Tibial nerve (tissue), 4 donors: ENCODE measurements at regions not wholly inside any gene's neighbourhood (a gene's known extent, or its start where the extent isn't known, plus 50 kb on each side); places are given as distances from the start of the nearest gene placed in this dataset.

ENCODE experiments used
- EP300 ChIP-seq, 2 donors: sonication (generic); formaldehyde crosslinking; IDR thresholded peaks; one replicate each; pipeline ENCODE4 v1.6.1; 2017; ENCODE audit warnings: antibody characterized with exemption in 2 of 2, mild to moderate bottlenecking in 1 of 2
- POLR2A ChIP-seq, 2 donors: fragments of 450-650 bp; IDR thresholded peaks; one replicate each; pipeline ENCODE4 v1.6.1; 2017; ENCODE audit warnings: antibody characterized with exemption in 2 of 2, mild to moderate bottlenecking in 2 of 2, moderate library complexity in 2 of 2
- TF ChIP-seq, protein P1 (sequence below), 5 experiments: fragments of 200-600 bp in 3 of 5; fragments of 450-650 bp in 2 of 5; sonication (generic) in 3 of 5; IDR thresholded peaks; one replicate each; pipeline ENCODE4 v1.5.1; 2016 to 2019; ENCODE audit warnings: antibody characterized with exemption in 5 of 5, mild to moderate bottlenecking in 3 of 5, moderate library complexity in 2 of 5

- TF ChIP-seq, protein P1, sequence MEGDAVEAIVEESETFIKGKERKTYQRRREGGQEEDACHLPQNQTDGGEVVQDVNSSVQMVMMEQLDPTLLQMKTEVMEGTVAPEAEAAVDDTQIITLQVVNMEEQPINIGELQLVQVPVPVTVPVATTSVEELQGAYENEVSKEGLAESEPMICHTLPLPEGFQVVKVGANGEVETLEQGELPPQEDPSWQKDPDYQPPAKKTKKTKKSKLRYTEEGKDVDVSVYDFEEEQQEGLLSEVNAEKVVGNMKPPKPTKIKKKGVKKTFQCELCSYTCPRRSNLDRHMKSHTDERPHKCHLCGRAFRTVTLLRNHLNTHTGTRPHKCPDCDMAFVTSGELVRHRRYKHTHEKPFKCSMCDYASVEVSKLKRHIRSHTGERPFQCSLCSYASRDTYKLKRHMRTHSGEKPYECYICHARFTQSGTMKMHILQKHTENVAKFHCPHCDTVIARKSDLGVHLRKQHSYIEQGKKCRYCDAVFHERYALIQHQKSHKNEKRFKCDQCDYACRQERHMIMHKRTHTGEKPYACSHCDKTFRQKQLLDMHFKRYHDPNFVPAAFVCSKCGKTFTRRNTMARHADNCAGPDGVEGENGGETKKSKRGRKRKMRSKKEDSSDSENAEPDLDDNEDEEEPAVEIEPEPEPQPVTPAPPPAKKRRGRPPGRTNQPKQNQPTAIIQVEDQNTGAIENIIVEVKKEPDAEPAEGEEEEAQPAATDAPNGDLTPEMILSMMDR (IDR thresholded peaks at IDR 0.05), result no peak
- TF ChIP-seq EP300 (IDR thresholded peaks at IDR 0.05), result no peak
- no peak for TF ChIP-seq POLR2A (IDR thresholded peaks at IDR 0.05)
Measured at GRCh38 chr3:166111562-166111961, 274.3 kb upstream of the BCHE start.
